ACHN (cell line): ENCODE measurements at regions not wholly inside any gene's neighbourhood (a gene's known extent, or its start where the extent isn't known, plus 50 kb on each side); places are given as distances from the start of the nearest gene placed in this dataset.
"Not testable (repeated sequence)": the region's sequence is repeated elsewhere in the genome, so short reads cannot be mapped to it uniquely, and the experiment has no call there.

Experiments
- DNase-seq: peaks from one replicate; pipeline ENCODE4 v3.0.0-alpha.2; 2015
- in situ Hi-C: cut with HindIII; loops from 2 replicates; pipeline ENCODE4 v1.10.0; 2017; ENCODE audit warnings: low sequenced_read_pairs, low pct_ligation_motif_present, low pct_unique_long_range_greater_than_20kb

DNA sequence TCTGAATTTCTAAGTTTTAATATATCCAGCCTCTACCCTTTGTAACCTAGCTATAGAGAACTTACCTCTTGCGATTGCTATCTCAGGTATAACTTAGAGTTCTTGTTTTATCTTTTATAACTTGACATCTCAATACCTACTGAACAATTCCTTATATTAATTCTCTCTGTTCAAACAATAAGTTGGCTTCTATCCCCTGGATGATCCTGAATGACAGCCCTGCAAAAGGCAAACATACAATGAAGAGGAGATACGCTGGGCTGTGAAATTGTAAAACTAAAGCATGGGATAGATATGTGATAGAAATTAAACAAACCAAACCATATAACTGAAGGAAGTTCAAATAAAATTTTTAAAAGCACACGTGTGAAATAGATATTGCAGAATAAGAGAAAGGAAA lies 513.6 kb upstream of the PTCHD4 start:
- in situ Hi-C loops, result no loop called here
- no peak for DNase-seq

DNA sequence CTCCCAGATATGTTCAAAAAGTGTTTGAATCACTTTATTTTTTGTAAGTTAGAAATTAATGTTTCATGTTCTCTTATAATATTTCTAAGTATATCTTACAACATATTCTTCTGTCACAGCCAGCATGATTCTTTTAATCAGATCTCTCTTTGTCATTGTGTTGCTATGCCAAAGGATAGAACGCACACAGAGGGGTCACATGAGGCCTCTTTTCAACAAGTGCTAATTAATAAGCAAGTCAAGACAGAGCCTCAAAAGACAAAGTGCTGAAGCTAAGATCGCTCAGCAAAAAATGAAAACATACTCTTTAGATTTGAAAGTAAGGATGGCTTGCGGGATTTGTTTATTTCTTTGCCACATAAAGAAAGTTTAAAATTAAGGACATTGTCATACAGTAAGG lies 508.8 kb upstream of the PTCHD4 start:
- in situ Hi-C loops, result no loop called here
- no peak for DNase-seq

DNA sequence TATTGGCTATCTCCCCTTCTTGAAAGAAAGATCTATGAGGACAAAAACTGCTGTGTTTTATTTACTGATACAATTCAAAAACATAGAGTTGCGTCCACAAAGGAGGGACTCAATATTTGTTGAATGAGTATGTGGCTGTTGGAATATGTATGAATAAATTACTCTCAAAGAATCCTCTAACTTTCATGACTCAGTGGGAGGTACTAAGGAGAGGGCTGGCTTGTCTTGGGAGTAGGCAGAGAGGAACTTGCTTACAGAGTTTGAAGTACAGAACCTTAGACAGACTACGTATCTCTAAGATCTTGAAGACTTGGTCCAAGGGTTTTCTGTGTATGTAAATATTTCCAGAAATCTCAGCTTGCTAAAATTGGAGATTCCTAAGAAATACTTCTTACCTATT lies 504.0 kb upstream of the PTCHD4 start:
- in situ Hi-C loops, result no loop called here
- DNase-seq, result no peak

DNA sequence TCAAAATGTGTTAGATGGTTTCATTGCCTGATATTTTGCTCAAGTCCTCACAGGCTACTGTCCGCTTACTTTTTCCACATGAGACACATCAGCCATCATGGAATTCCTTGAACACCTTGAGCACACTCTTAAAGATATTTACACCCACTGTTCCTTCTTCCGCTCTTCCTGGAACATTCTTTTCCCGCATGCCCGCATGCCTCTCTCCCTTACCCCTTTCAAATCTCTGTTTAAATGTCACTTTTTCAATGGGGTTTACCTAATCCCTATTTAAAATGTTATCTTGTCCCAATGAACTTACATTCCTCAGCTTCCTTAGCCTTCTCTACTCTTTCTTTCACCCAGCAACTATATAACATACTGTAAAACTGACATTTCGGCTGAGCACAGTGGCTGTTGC lies 503.3 kb upstream of the PTCHD4 start:
- no peak for DNase-seq
- in situ Hi-C loops, result no loop called here

DNA sequence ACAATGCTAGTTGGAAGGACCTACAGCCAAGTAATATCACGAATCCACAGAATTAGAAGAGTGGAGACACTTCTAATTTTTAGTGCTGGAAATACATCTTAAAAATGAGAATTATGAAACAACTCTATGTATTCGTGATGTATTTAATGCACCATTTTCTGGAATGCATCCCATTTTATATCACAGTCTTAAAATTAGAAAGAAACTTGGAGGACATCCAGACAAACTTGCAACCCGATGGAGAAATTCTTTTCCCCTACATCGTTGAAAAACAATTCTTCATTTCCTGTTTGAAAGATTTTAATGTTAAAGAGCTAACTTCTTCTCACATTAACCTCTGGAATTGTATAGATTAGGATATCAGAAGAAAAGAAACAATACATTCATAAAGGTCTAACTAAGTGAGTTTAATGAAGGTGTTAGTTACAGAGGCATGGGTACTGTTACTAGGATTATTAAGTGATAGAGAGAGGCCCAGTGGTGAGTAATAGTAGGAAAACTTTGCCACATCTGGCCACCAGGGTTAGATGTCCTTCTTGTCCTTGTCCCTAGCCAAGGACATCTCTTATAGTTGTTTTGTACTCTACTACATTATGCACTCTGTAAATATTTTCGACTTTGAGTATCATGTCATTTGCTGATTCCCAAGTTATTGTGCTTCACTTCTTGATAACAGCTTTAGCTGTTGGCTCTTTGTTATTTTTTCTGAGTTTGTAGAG lies 502.4 kb upstream of the PTCHD4 start:
- in situ Hi-C loops, result no loop called here
- DNase-seq, result no peak

DNA sequence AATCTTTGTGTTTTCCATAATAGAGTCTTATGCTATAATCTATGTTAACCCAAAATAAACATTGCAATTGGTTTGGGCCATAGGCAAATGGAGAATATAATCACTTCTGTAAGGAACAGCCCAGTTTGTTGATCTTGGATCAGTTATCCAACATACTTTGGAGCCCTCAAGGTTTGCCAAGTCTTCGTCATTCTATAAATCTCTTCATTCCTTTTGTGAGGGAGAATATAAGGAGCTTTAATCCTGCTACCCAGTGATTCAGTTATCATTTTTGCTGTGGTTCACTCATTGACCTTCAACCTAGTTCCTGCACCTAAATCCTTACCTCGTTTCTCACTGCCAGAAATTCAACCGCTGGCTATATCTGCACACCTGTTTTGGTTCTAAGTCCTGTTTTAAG lies 500.3 kb upstream of the PTCHD4 start:
- no peak for DNase-seq
- in situ Hi-C loops, result no loop called here

DNA sequence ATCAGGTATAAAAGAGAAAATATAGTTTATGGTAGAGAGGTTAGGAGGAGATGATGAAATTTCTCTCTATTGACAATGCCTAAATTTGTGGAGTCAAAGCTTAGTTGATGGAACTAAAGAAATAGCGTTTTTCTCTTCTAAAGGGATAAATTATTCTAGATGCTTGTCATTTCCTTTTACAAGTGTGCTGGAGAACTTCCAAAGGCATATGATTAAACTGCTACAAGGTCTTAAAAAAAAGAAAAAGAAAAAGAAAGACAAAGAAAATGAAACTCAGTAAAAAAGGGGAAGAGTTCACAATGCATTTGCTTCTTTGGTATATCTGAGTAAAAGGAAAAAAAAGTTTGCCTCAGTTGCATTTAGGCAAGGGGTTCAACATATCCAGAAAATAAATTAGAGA lies 499.8 kb upstream of the PTCHD4 start:
- in situ Hi-C loops, result no loop called here
- DNase-seq, result no peak

DNA sequence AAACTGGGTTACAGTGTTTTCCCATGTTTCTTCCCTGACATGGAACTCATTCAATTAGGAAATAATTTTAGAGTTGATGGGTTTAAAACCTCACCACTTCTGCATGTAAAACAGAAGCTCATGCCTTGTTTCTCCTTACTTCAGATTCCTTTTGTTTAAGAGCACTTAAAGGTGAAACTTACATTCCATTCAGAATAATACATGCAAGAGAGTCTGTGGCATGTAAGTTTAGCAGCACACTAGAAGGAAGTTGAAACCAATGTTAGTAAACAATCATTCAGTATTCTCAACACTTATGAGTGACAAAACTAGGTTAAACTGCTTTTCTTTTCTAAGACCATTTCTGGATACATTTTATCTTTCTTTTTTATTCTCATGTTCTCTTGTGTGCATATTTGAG lies 495.6 kb upstream of the PTCHD4 start:
- in situ Hi-C loops, result no loop called here
- no peak for DNase-seq

DNA sequence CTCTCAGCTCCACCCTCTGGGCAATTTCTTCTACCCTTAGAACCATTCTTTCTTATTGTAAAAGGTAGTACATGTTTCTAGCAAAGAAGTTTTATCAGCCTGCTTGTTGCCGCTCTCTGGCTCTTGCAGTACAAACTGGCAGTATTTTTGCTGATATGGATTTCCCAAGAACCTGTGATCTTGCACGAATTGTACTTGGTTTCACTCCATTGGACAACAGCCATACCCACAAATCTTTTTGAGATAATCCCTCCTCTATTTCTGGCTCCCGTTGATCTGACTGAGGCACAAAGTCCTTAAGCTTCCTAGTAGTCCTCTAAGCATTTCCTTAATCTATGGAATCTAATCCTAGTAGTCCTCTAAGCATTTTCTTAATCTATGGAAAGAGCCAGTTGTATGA lies 487.0 kb upstream of the PTCHD4 start:
- in situ Hi-C loops, result no loop called here
- no peak for DNase-seq

DNA sequence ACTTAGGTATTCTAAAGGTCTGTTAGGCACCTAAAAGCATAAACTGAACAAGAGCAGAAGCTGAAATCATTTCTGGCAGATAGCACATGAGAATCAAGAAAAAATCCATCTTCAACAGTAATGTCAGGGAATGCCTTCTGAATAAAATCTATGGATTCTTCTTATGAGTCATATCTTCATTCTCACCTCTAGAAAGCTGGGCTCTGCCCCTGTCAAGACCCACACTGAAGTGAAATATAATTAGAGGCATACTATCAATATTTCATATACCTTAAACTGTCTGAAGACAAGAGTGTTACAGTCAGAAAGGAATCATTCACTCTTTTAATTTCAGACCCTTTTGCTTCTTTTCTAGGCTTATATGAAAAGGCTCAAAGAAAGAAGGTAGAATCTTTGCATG lies 485.8 kb upstream of the PTCHD4 start:
- in situ Hi-C loops, result no loop called here
- DNase-seq, result no peak

DNA sequence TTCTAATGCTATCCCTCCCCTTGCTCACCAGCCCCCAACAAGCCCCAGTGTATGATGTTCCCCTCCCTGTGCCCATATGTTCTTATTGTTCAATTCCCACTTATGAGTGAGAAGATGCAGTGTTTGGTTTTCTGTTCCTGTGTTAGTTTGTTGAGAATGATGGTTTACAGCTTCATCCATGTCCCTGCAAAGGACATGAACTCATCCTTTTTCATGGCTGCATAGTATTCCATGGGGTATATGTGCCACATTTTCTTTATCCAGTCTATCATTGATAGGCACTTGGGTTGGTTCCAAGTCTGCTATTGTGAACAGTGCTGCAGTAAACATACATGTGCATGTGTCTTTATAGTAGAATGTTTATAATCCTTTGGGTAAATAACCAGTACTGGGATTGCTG lies 480.2 kb upstream of the PTCHD4 start:
- DNase-seq, in situ Hi-C loops: not testable (repeated sequence)

DNA sequence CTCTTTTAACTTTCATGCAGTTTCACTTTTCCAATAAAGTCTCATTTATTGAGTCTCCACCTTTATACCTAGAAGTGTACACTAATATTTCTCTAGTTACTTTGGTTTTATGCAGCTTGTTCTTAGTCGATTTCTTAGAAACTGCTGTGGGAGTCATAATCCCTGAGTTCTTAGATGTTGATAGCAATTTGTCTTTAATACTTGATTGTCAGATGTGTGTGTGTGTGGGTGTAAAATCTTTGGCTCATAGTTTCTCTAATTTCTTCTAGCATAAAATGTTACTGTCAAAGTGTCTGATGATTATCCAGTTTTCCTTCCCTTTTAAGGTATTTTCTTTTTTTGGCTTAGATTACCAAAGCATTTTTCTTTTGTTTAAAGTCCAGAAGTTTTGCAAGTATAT lies 473.8 kb upstream of the PTCHD4 start:
- in situ Hi-C loops, result no loop called here
- DNase-seq, result no peak

DNA sequence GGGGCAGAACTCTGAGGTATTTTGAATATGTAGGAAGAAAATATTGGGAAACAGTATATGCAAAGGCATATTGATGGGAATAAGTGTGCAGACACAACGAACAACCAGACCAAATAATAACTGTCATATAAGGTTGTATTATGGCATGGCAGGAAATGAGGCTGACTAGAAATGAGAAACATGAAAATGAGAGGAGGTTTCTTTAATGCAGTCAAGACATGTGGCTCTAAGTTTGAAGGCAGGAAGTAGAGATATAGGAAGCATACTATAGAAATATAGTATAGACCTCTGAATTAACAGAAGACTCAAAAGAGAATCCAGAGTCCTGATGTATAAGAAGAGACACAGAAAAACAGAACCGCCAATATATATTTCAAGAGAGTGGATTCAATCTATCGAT lies 459.7 kb upstream of the PTCHD4 start:
- in situ Hi-C loops, result no loop called here
- no peak for DNase-seq

DNA sequence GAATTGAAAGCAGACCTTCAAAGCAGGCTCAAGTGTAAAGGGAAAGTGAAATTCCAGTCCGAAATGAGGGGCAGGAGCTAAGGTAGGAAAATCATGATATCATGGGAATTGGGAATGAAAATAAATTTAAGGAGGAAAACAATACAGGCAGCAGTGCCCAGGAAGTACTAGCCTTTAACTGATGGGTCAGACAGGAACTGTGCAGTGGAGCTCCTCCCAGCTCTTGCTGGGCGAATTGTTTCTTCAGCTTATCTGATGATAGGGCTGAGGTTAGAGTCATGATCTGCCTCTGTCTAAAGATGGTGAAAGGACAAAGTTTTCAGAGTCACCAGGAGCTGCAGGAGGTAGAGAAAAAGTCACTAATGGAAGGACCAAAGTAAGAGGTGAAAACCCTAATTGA lies 457.9 kb upstream of the PTCHD4 start:
- DNase-seq, result no peak
- in situ Hi-C loops, result no loop called here

DNA sequence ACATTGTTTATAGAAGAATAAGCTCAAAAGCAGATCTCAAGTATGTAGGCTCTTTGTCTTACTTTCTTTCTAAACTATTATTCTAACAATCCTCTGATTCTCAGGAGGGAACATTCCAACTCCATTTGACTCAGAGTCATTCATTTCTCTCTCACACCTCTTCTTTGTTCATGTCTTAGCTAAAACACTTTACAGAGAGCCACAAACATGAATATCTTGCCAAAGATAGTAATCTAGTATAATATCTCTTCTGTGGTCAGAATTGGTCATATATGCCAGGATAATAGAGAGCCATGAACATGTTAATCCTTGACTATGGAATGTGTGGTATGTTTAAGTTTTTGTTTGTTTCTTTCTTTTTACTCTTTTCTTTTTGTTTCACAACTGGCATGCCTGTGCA lies 456.0 kb upstream of the PTCHD4 start:
- in situ Hi-C loops, result no loop called here
- peak; percentile 42 for DNase-seq

DNA sequence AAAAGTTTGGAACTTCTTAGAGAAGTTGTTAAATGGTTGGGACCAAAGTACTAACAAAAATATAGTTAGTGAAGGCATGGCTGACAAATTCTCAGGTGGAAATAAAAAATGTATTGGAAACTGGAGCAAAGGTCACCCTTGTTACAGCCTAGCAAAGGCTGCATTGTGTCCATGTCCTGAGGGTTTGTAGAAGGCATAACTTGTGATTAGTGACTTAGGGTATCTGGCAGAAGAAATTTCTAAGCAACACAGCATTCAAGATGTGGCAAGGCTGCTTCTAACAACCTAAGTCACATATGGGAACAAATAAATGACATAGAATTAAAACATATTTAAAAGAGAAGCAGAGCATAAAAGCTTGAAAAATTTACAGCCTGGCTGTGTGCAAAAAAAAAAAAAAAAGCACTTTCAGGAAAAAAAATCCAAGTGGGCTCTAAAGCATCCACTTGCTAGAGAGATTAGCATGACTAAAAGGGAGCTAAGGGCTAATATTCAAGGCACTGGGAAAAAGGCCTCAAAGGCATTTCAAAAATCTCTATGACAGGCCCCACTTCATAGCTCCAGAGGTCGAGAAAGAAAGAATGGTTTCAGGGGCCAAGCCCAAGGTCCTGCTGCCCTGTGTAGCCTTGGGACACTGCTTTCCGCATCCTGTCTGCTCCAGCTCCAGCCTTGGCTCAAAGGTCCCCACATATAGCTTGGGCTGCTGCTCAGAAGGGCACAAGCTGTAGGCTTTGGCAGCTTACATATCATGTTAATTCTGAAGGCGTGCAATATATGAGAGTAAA lies 453.2 kb upstream of the PTCHD4 start:
- in situ Hi-C loops, result no loop called here
- no peak for DNase-seq

DNA sequence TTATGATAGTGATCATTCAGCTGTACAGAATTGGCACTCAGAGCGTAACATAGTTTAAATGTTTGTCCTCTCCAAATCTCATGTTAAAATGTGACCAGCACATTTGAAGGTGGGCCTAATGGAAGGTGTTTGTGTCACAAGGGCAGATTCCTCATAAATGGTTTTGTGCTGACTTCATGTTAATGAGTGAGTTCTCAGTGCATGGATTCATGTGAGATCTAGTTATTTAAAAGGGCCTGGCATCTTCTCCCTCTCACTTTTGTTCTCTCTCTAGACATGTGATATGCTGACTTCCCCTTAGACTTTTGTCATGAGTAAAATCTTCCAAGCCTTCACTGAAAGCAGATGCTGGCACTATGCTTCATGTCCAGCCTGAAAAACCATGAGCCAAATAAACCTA lies 452.4 kb upstream of the PTCHD4 start:
- in situ Hi-C loops, result no loop called here
- no peak for DNase-seq

DNA sequence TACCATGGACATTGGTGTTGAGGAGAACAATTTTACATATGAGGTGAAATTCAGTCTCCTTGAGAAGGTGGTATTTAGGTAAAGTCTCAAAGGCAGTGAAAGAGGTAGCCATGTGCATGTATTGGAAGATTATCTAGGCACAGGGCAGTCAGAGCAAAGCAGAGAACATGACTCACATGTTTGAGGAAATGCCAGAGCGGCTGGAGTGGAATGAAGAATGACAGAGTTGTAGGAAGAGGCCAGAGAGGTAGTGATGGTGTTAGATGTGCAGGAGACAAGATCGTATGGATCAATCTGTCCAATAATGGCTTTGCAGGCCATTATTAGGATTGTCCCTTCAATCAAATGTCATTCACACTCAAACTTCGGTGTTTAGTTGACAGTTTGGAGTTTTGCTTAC lies 449.4 kb upstream of the PTCHD4 start:
- DNase-seq, result peak; percentile 48
- in situ Hi-C loops, result no loop called here

DNA sequence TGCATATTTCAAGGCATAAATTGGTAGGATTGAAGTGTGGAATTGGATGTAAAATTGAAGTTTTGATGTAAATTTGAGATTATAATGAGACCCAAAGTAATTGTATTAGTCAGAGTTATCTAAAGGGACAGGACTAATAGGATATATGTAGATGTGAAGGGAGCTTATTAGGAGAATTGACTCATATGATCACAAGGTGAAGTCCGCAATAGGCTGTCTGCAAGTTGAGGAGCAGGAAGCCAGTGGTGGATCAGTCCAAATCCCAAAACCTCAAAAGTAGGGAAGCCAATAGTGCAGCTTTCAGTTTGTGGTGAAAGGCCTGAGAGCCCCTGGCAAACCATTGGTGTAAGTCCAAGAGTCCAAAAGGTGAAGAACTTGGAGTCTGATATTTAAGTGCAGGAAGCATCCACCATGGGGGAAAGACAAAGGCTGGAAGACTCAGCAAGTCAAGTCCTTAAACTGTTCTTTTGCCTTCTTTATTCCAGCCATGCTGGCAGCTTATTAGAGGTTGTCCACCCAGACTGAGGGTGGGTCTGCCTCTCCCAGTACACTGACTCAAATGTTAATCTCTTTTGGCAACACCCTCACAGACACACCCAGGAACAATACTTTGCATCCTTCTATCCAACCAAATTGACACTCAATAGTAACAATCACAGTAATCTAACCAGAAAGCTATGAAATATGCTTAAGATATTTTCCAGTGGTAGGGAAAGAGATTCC lies 442.6 kb upstream of the PTCHD4 start:
- in situ Hi-C loops, result no loop called here

DNA sequence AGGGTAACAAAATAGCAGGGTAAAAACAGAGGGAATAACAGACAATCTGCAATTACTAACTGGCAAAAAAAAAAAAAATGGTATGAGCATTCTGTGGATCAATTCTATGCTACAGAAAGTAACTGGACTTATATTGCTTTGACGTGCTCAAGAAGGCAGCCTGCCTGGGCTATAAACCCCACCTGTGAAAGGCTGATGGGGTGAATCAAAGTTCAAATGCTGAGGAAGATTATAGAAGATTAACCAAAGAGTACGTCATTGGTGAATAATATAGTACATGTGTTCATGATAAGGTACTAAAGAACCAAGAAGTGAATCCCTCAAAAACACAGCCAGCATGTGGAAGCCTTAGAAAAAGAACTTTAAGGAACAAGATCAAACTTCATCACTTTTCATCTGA lies 441.9 kb upstream of the PTCHD4 start:
- DNase-seq, result no peak
- in situ Hi-C loops, result no loop called here

More for the DNA sequence above, 442.6 kb upstream of the PTCHD4 start:
- DNase-seq, result no peak
